ENCODE measurements at regions not wholly inside any gene's neighbourhood (a gene's known extent, or its start where the extent isn't known, plus 50 kb on each side); places are given as distances from the start of the nearest gene placed in this dataset.
"Not testable (repeated sequence)": the region's sequence is repeated elsewhere in the genome, so short reads cannot be mapped to it uniquely, and the experiment has no call there.

GRCh38 chr1:101367630-101368029 lies 130.8 kb downstream of the S1PR1 start:
- DNase-seq (ENCODE audit: low read depth in 2 of 2): no peak

DNA sequence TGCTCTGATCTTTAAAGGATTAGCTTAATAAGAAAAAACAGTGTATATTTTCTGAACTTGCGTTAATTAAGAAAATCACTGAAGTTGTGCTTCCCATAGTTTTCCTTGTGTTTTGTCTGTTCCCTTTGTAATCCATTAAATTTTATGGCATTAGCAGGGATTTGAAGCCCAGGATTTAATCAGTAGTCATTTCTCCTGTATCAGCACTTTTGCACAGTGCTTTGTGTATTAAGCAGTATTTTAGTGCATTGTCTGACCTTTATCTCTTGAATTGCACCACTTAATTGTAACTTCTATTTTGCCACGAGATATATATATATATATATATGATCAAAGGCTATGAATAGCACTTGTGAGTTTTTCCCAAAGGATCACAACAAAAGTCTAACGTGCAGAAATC lies 133.7 kb downstream of the S1PR1 start:
- no peak for DNase-seq (ENCODE audit: low read depth in 2 of 2)

DNA sequence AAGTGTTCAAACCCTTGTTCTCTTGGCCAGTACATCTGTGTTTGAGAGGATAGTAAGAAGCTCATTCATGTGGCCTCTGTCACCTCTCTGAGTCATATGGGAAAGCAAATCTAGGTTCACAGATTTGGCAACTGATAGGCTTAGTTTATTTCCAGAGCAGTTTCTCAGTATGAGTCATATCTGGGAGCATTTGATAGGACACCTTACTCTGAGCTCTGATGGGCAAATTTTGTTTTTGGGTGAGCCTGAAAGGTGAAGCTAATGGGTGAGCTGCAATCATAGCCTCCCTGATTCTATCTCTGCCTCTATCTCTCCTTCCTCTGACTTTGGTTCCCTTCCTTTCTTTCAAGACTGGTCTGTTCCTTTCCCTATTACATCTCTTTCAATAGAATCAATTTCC lies 134.4 kb downstream of the S1PR1 start:
- no peak for DNase-seq (ENCODE audit: low read depth in 2 of 2)

- DNase-seq (ENCODE audit: low read depth in 2 of 2): no peak
Observed at GRCh38 chr1:101373570-101373969, 136.8 kb downstream of the S1PR1 start.

DNA sequence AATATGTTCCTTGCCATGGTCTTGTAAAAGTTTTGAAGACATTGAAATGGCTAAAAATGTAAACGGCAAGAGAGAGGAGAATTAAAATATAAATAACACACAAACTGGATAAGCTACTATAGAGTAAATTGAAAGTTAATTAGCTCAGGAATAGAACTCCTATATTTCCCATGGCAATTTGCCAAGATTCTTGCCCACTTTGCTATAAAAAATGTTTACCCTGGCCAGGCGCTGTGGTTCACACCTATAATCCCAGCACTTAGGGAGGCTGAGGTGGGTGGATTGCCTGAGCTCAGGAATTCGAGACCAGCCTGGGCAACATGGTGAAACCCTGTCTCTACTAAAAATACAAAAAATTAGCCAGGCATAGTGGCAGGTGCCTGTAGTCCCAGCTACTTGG lies 138.6 kb downstream of the S1PR1 start:
- not testable (repeated sequence) for DNase-seq (ENCODE audit: low read depth in 2 of 2)

GRCh38 chr1:101376121-101377083 lies 139.6 kb downstream of the S1PR1 start:
- no peak for DNase-seq (ENCODE audit: low read depth in 2 of 2)

DNA sequence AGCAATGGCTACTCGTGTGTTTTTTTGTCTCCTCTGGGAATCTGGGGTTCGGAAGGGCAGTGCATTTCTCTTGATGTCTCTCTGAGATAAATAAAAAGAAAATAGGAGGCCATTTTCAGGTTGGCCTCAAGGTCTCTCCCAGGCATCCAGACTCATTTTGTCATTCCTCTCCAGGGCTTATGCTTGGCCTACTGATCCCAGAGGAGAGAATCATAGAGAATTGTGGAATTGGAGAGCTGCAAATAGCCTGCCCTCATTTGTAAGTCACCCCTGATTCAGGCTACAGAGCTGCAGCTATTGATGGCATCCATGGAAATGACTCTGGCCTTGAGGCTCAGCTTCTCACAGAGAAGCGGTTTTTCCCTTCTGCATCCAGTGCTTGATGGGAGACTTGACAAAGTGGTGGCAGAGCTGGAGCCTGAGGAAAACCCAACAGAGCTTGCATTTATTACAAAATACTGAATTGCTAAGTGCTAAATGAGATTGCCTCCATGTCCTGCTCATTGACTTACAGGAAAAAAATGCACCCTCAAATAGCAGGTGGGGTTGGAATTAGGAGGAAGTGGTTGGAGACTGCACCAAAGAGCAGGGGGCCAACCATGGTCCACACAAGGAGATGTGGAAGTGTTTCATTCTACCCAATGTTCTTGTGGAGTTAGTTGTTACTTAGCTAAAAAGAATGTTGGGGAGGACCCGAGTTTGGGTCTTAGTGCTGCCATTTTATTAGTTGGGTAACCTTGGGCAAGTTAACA lies 140.4 kb downstream of the S1PR1 start:
- DNase-seq (ENCODE audit: low read depth in 2 of 2): no peak

- DNase-seq (ENCODE audit: low read depth in 2 of 2): no peak
Observed at GRCh38 chr1:101379037-101379436, 142.2 kb downstream of the S1PR1 start.

DNA sequence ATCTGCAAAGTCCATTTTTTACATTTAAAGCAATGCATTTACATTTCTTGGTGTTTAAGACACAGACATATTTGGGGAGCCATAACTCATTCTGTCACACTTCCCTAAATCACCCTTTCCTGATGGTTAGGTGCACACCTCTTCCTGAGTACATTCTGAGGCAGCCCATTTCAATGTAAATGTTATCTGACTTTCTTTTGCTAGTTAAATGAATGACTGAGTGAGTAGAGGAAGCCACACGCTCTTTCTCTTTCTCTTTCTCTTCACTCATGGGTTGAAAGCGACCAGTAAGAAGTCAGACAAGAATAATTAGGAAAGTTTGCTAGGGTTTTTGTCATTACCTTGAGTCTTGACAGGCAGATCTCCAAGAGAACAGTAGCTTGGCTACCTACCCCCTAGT lies 143.1 kb downstream of the S1PR1 start:
- DNase-seq (ENCODE audit: low read depth in 2 of 2): no peak

DNA sequence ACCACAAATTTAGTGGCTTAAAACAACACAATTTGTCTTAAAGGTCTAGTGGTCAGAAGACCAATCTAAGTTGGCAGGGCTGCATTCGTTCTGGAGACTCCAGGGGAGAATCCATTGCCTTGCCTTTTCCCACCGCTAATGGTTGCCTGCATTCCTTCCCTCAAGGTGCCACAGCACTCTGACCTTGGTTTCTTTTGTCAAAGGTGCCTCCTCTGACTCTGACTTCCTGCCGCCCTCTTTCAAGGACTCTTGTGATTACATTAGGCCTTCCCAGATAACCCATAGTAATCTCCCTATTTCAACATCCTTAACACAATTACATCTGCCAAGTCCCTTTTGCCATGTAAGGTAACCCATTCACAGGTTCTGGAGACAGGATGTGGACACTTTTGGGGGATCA lies 145.3 kb downstream of the S1PR1 start:
- no peak for DNase-seq (ENCODE audit: low read depth in 2 of 2)

DNA sequence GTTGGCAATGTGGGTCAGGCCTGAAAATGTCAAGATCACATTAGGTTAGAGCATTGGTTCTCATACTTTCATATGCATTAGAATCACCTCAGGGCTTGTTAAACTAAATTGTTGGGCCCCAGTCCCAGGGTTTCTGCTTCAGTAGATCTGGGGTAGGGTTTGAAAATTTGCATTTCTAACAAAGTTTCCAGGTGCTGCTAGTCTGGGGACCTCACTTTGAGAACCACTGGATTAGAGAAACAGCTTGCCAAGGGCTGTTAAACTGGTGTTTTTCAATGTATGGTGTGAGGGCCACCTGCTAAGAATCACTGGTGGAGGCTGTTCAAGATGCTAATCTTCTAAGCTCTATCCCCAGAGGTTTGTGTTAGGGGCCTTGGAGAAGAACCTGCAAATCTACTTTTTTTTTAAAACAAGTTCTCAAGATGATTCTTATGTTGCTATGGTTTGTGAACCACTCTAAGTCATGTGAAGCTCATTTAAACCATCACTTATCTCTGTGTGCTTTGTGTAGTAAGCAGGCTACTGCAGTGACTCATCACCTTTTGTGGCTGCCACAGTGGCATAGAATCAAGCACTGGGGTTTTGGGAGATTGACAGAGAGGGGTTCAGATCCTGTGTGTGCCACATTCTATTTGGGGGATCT lies 152.2 kb downstream of the S1PR1 start:
- no peak for DNase-seq (ENCODE audit: low read depth in 2 of 2)

DNA sequence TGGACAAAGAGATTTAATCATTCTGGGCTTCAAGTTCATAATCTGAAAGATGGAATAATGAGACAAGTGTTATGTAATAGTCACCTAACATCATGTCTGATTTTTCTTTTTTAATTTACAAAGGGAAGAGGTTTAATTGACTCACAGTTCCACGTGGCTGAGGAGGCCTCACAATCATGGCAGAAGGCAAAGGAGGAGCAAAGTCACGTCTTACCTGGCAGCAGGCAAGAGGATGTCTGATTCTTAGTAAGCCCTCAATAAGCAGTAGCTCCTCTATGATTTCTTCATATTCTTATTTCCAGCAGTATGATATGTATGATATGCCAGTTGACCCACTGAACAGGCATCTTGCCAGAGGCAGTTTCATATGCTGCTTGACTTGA lies 152.7 kb downstream of the S1PR1 start:
- DNase-seq (ENCODE audit: low read depth in 2 of 2): no peak

DNA sequence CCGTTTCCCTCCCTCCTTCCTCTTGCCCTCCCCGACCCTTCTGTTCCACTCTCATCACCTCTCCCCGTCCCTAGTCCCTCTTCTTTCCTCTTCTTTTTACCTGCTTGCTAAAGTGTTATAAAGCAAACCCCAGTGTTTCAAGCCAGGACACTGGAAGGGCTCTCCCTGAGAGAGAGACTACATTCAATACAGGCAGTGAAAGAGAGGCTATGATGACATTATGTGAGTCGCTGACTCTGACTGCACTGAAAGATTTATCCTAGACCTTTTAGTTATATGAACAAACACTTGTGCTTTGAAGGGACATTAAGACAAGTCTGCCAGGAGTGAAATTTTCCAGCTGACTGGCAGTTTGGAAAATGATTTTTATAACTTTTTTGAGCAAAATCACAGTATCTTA lies 155.7 kb downstream of the S1PR1 start:
- no peak for DNase-seq (ENCODE audit: low read depth in 2 of 2)

DNA sequence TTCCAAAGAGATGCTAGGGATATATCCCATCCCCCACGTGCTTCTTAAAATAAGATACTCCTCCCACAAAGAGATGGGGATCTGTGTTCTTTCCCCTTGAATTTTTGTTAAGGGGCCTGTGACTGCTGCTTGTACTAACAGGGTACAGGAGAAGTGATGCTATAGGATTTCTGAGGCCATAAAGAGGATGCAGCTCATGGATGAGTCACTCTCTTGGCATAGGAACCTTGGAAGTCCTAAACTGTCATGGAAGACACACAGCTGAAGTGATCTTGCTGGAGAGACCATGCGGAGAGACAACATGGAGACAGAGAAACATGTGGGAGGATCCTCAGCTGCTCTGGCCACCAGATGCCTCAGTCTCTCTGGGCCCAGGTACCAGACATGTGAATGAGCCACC lies 157.2 kb downstream of the S1PR1 start:
- DNase-seq (ENCODE audit: low read depth in 2 of 2): no peak

DNA sequence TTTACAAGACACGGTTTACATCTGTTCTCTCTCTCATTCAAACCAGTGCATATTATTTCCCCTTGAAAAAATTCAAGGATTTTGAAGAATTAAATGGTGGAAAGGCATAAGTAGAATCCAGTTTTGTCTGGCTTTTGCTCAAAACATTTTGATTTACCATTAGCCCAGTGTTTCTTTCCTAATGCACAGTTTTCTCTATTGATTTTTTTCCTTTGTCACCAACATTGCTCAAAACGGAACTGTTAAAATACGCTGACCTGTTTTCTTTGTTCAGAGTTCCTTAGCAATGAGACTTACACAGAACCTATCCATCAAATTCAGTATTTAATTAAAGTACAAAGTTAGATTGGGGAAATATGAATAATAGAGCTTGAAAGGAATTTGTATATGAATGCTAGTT lies 162.4 kb downstream of the S1PR1 start:
- DNase-seq (ENCODE audit: low read depth in 2 of 2): no peak

- no peak for DNase-seq (ENCODE audit: low read depth in 2 of 2)
Observed at GRCh38 chr1:101406271-101406670, 169.5 kb downstream of the S1PR1 start.

DNA sequence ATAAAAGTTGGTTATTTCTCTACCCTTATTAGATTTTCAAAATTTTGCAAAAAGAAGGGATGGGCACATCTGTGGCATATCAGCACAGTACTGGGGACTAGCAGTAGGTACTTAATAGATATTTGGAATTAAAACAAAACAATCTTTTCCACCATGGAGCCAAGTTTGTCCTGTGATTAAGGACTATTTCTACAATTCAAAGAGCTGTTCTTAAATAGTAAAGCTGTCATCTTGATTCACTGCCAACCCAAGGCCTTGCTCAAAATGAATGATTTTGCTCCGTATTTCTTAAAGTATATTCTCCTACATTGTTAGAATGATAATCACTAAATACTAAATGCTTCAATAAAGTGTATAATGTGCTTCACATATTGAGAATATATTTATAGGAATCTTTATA lies 169.9 kb downstream of the S1PR1 start:
- no peak for DNase-seq (ENCODE audit: low read depth in 2 of 2)

- DNase-seq (ENCODE audit: low read depth in 2 of 2): no peak
Observed at GRCh38 chr1:101407505-101408211, 170.8 kb downstream of the S1PR1 start.

DNA sequence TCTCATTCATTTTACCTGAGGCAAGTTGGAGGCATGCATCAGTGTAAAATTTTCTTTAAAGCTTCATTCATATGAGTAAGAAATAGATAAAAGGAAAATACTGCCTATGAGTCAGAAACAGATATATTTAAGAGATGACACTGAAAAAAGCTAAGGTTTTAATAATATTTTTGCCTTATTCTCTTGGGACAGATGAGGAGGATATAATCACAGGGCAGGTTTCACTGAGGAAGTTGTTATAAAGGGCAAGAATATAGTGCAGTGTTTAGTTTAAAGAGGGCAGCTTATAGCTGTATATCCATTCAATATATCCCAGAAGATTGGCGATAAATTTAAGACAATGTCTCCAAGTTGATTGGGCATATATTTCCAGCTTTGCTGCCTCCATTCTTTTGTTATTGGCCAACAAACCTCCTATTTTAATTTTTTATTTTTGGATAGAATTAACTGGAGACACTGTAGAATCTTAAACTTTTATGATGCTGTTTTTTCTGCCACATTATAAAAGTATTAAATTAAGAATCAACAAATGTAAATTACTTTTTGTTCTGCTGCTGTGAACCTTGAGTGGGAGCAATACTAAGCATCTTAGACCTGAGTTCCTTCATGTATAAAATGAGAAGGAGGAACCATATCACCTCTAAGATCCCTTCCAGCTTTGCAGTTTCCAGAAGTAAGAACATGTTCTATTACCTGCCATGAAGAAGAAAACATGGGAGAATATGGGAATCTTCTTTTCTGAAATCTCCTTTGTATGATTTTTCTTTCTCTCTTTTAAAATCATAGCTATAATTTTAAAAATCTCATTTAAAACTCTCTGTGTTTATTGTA lies 171.6 kb downstream of the S1PR1 start:
- DNase-seq (ENCODE audit: low read depth in 2 of 2): no peak

- no peak for DNase-seq (ENCODE audit: low read depth in 2 of 2)
Observed at GRCh38 chr1:101409102-101409501, 172.3 kb downstream of the S1PR1 start.

Measured in stimulated activated CD4-positive, alpha-beta T cell treated with anti-CD3 and anti-CD28 coated beads, Interleukin-1b, Interleukin-23, amount 100 ng/mL, for 1 hour (primary cell).